ENCODE measurements at regions not wholly inside any gene's neighbourhood (a gene's known extent, or its start where the extent isn't known, plus 50 kb on each side); places are given as distances from the start of the nearest gene placed in this dataset.

DNA sequence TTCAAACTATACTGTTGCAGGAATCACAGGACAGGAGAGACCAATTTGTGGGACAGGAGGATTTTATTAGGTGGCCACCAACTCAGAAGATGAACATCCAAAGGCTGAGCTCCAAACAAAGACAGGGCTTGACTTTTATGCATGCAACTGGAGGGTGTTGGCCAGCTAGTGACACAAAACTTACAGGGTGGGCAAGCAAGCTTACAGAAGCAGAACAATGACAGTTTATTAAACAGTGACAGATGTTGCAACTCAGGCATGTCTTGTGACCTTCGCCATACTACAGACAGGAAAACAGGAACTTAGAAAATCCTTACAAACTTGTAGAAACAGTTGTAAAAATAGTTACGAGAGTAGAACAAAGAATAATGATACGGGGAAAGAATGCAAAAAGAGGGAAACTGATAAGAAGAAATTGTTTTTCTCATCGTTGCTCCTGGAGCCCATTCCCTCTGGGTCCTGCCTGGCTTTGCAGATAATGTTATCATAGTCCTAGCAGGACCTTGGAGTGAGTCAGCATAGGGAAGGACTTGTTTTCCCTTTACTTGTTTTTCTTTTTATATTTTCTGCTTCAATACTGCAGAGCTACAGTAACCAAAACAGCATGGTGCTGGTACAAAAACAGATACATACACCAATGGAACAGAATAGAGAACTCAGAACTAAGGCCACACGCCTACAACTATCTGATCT is 2083.0 kb upstream of the ACO1 start:
- no peaks in the 10 kb centered on the region for H3K36me3 ChIP-seq
- no peak overlapping the region for H3K4me3 ChIP-seq
- no peaks in the 10 kb centered on the region for H3K4me1 ChIP-seq
- intact Hi-C loops (cut with DNase I), result no loop called here
- no peaks in the 10 kb centered on the region for H3K9me3 ChIP-seq
- H3K27me3 ChIP-seq, result no peaks in the 10 kb centered on the region
- no peak for TF ChIP-seq CTCF (IDR thresholded peaks at IDR 0.05)
- no peak overlapping the region for H3K27ac ChIP-seq
- DNase-seq, result no peak
- H3K9ac ChIP-seq (ENCODE audit: low read depth in 2 of 2, low read length in 2 of 2), result no peak overlapping the region

- no peak for TF ChIP-seq CTCF (IDR thresholded peaks at IDR 0.05)
- DNase-seq, result no peak
- Histone ChIP-seq H3K9ac (ENCODE audit: low read depth in 2 of 2, low read length in 2 of 2) (no peak overlapping the region), H3K4me3 (no peak overlapping the region), H3K27me3 (no peaks in the 10 kb centered on the region), H3K4me1 (no peaks in the 10 kb centered on the region), H3K9me3 (no peaks in the 10 kb centered on the region), H3K36me3 (no peaks in the 10 kb centered on the region), H3K27ac (no peak overlapping the region)
- intact Hi-C loops (cut with DNase I), result no loop called here
Observed at GRCh38 chr9:30310711-30311110, 2073.7 kb upstream of the ACO1 start.

GRCh38 chr9:30329431-30329830 is 2055.0 kb upstream of the ACO1 start:
- intact Hi-C loops (cut with DNase I), result no loop called here
- Histone ChIP-seq H3K9ac (ENCODE audit: low read depth in 2 of 2, low read length in 2 of 2) (no peak overlapping the region), H3K9me3 (no peaks in the 10 kb centered on the region), H3K27me3 (no peaks in the 10 kb centered on the region), H3K27ac (no peak overlapping the region), H3K36me3 (no peaks in the 10 kb centered on the region), H3K4me3 (no peak overlapping the region), H3K4me1 (no peaks in the 10 kb centered on the region)
- no peak for DNase-seq
- no peak for TF ChIP-seq CTCF (IDR thresholded peaks at IDR 0.05)

- Histone ChIP-seq H3K4me3 (no peak overlapping the region), H3K4me1 (no peaks in the 10 kb centered on the region), H3K36me3 (no peaks in the 10 kb centered on the region), H3K9me3 (no peaks in the 10 kb centered on the region), H3K27me3 (no peaks in the 10 kb centered on the region), H3K27ac (no peak overlapping the region), H3K9ac (ENCODE audit: low read depth in 2 of 2, low read length in 2 of 2) (no peak overlapping the region)
- intact Hi-C loops (cut with DNase I), result no loop called here
- DNase-seq, result no peak
- TF ChIP-seq CTCF (IDR thresholded peaks at IDR 0.05), result no peak
Observed at GRCh38 chr9:30348904-30349303, 2035.5 kb upstream of the ACO1 start.

GRCh38 chr9:30349526-30350513 is 2034.6 kb upstream of the ACO1 start:
- Histone ChIP-seq H3K36me3 (no peaks in the 10 kb centered on the region), H3K27ac (no peak overlapping the region), H3K4me1 (no peaks in the 10 kb centered on the region), H3K9me3 (no peaks in the 10 kb centered on the region), H3K27me3 (no peaks in the 10 kb centered on the region), H3K4me3 (no peak overlapping the region), H3K9ac (ENCODE audit: low read depth in 2 of 2, low read length in 2 of 2) (no peak overlapping the region)
- intact Hi-C loops (cut with DNase I), result no loop called here
- DNase-seq, result no peak
- TF ChIP-seq CTCF (IDR thresholded peaks at IDR 0.05), result no peak
